Heart left ventricle (tissue), 13 donors: ENCODE measurements at regions not wholly inside any gene's neighbourhood (a gene's known extent, or its start where the extent isn't known, plus 50 kb on each side); places are given as distances from the start of the nearest gene placed in this dataset.

Experiments used
- CTCF ChIP-seq, 12 donors: fragments of 200-600 bp; sonication (generic) in 4 of 12; IDR thresholded peaks; one replicate each; pipeline versions ENCODE4 v1.5.0 to v1.8.0; 2018 to 2022; ENCODE audit warnings: antibody characterized with exemption in 12 of 12, mild to moderate bottlenecking in 5 of 12
- POLR2A ChIP-seq, 2 donors: fragments of 450-650 bp; IDR thresholded peaks; one replicate each; pipeline ENCODE4 v1.6.1; 2017; ENCODE audit warnings: antibody characterized with exemption in 2 of 2, mild to moderate bottlenecking in 2 of 2, moderate library complexity in 2 of 2
- donor health status: ischemic (EF 13 %, LVEDD 7.1; RV severe dilation, severe dysfunction).
- donor health status: DM: no; HTN: yes; CAD: no.
- donor health status: DM: no; HTN: no; CAD: no.
- donor health status: ischemic (EF 25% LVEDD 6.9; RV normal size, moderate dysfunction).
- donor health status: ischemic (EF 25% LVEDD 5.7; RV mildly dilated, moderate dysfunction).
- donor health status: ischemic (EF 35%, LVEDD 5.7; RV mildly dilated, moderate dysfunction).
- donor health status: nonischemic (EF 11% LVEDD 7.7; RV severe dilation, severe dysfunction).
- donor health status: DM: yes; HTN: yes; CAD: no.
- donor health status: PGD.
- donor health status: ischemic (EF 29% LVEDD 5.4; RV normal size, mild dysfunction).
- donor health status: nonischemic (EF 23%, LVEDD 6.1; RV moderate dilation, normal function).

DNA sequence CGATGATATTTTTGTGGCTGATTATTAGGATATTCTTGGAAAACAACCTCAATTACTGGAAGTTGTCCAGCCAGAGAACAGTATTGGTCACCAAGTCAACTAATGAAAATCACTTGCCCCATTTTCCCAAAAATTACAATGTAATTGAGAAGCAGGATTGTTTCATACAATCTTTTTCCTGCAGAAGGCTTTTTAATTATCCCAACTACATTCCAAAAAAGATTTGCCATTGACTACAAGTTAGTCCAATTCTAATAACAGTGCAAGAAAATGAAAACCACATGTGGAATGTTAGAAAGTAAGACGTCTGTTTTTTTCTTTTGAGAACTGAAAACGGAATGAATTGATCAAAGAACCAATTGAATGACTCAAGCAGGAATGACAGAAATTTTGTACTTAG is 1195.8 kb downstream of the SORCS1 start:
- TF ChIP-seq CTCF (IDR thresholded peaks at IDR 0.05) = no peak
- no peak for TF ChIP-seq POLR2A (IDR thresholded peaks at IDR 0.05)
